Sigmoid colon (tissue), 6 donors: ENCODE measurements at regions not wholly inside any gene's neighbourhood (a gene's known extent, or its start where the extent isn't known, plus 50 kb on each side); places are given as distances from the start of the nearest gene placed in this dataset.

Experiments
- DNase-seq: peaks from one replicate; pipeline ENCODE4 v3.0.0-alpha.2; 2019
- H3K27ac ChIP-seq, 4 donors: fragments of 200-600 bp; sonication (generic); one replicate each; pipeline ENCODE4 v1.5.1; 2016 to 2019; ENCODE audit warnings: mild to moderate bottlenecking in 1 of 4
- H3K27me3 ChIP-seq, 3 donors: fragments of 200-600 bp; sonication (generic); one replicate each; pipeline ENCODE4 v1.5.1; 2019; ENCODE audit warnings: mild to moderate bottlenecking in 1 of 3
- H3K36me3 ChIP-seq, 4 donors: fragments of 200-600 bp; sonication (generic); one replicate each; pipeline ENCODE4 v1.5.1; 2016 to 2019
- H3K4me1 ChIP-seq, 4 donors: fragments of 200-600 bp; sonication (generic); one replicate each; pipeline ENCODE4 v1.5.1; 2017 to 2019
- H3K4me3 ChIP-seq, 4 donors: fragments of 200-600 bp; sonication (generic); one replicate each; pipeline ENCODE4 v1.5.1; 2017 to 2019; ENCODE audit warnings: mild to moderate bottlenecking in 2 of 4, moderate library complexity in 1 of 4
- H3K9me3 ChIP-seq, 4 donors: fragments of 200-600 bp in 3 of 4; sonication (generic) in 3 of 4; one replicate each; pipeline versions ENCODE4 v1.5.1 to v1.6.1; 2013 to 2019
- CTCF ChIP-seq, 4 experiments: fragments of 450-650 bp in 3 of 4; fragments of 200-600 bp in 1 of 4; IDR thresholded peaks; one replicate each; pipeline ENCODE4 v1.5.1; 2016 to 2019; ENCODE audit warnings: antibody characterized with exemption in 4 of 4, mild to moderate bottlenecking in 3 of 4, moderate library complexity in 2 of 4
- EP300 ChIP-seq, 4 donors: sonication (generic); formaldehyde crosslinking; IDR thresholded peaks; one replicate each; pipeline ENCODE4 v1.6.1; 2017; ENCODE audit warnings: antibody characterized with exemption in 4 of 4
- POLR2A ChIP-seq, 2 donors: fragments of 450-650 bp; IDR thresholded peaks; one replicate each; pipeline ENCODE4 v1.6.1; 2016; ENCODE audit warnings: antibody characterized with exemption in 2 of 2, mild to moderate bottlenecking in 2 of 2, moderate library complexity in 2 of 2
- POLR2AphosphoS5 ChIP-seq, 4 donors: sonication (generic); formaldehyde crosslinking; IDR thresholded peaks; one replicate each; pipeline ENCODE4 v1.6.1; 2017; ENCODE audit warnings: antibody characterized with exemption in 4 of 4
- WGBS, 2 donors: extraction: QIAGEN DNeasy Blood & Tissue Kit; methylation state at CpG; one replicate each; pipeline ENCODE4 v1.1.7; 2013; 5-methylcytosine and 5-hydroxymethylcytosine counted together
- intact Hi-C: fragments of 100-400 bp; cut with DNase I; formaldehyde crosslinking; loops from one replicate; pipeline ENCODE4 v1.15.1; 2023
- donor health status: healthy with polysubstance abuse.
- donor health status: healthy.

- H3K4me3 ChIP-seq, result no peak overlapping the region
- H3K4me1 ChIP-seq, result no peaks in the 10 kb centered on the region
- no peaks in the 10 kb centered on the region for H3K27me3 ChIP-seq
- no peak for DNase-seq
- H3K27ac ChIP-seq, result no peak overlapping the region
- intact Hi-C loops, result no loop called here
- TF ChIP-seq EP300 (IDR thresholded peaks at IDR 0.05) (no peak), POLR2A (IDR thresholded peaks at IDR 0.05) (no peak), CTCF (IDR thresholded peaks at IDR 0.05) (no peak), POLR2AphosphoS5 (IDR thresholded peaks at IDR 0.05) (no peak)
- H3K36me3 ChIP-seq, result no peaks in the 10 kb centered on the region
- no peaks in the 10 kb centered on the region for H3K9me3 ChIP-seq
Measured at GRCh38 chr6:51285876-51286275, 467.2 kb downstream of the TFAP2B start.

GRCh38 chr6:51289041-51289440, 470.4 kb downstream of the TFAP2B start:
- H3K9me3 ChIP-seq, result no peaks in the 10 kb centered on the region
- 86 to 90% methylated on average over 3 of the region's 3 CpGs for WGBS, 2 donors
- H3K27ac ChIP-seq, result no peak overlapping the region
- H3K4me3 ChIP-seq, result no peak overlapping the region
- no peaks in the 10 kb centered on the region for H3K36me3 ChIP-seq
- intact Hi-C loops, result no loop called here
- no peaks in the 10 kb centered on the region for H3K27me3 ChIP-seq
- TF ChIP-seq EP300 (IDR thresholded peaks at IDR 0.05) (no peak), CTCF (IDR thresholded peaks at IDR 0.05) (no peak), POLR2AphosphoS5 (IDR thresholded peaks at IDR 0.05) (no peak), POLR2A (IDR thresholded peaks at IDR 0.05) (no peak)
- no peak for DNase-seq
- no peaks in the 10 kb centered on the region for H3K4me1 ChIP-seq

GRCh38 chr6:51292659-51293058, 474.0 kb downstream of the TFAP2B start:
- H3K36me3 ChIP-seq, result no peaks in the 10 kb centered on the region

GRCh38 chr6:51299621-51300380, 481.1 kb downstream of the TFAP2B start:
- no peaks in the 10 kb centered on the region for H3K36me3 ChIP-seq
- TF ChIP-seq POLR2AphosphoS5 (IDR thresholded peaks at IDR 0.05), result no peak
- no peak for TF ChIP-seq POLR2A (IDR thresholded peaks at IDR 0.05)
- TF ChIP-seq EP300 (IDR thresholded peaks at IDR 0.05), result no peak
- no peak for TF ChIP-seq CTCF (IDR thresholded peaks at IDR 0.05)
- H3K9me3 ChIP-seq, result no peaks in the 10 kb centered on the region
- no peak for DNase-seq
- no peaks in the 10 kb centered on the region for H3K27me3 ChIP-seq
- intact Hi-C loops, result no loop called here
- no peak overlapping the region for H3K27ac ChIP-seq
- no peaks in the 10 kb centered on the region for H3K4me1 ChIP-seq
- 92 to 96% methylated on average over 3 of the region's 3 CpGs for WGBS, 2 donors
- no peak overlapping the region for H3K4me3 ChIP-seq

More at GRCh38 chr6:51292659-51293058, 474.0 kb downstream of the TFAP2B start:
- Histone ChIP-seq H3K27ac (no peak overlapping the region), H3K9me3 (no peaks in the 10 kb centered on the region), H3K4me1 (no peaks in the 10 kb centered on the region), H3K4me3 (no peak overlapping the region), H3K27me3 (no peaks in the 10 kb centered on the region)
- intact Hi-C loops, result no loop called here
- TF ChIP-seq CTCF (IDR thresholded peaks at IDR 0.05), result no peak
- no peak for TF ChIP-seq EP300 (IDR thresholded peaks at IDR 0.05)
- TF ChIP-seq POLR2AphosphoS5 (IDR thresholded peaks at IDR 0.05), result no peak
- no peak for TF ChIP-seq POLR2A (IDR thresholded peaks at IDR 0.05)
- no peak for DNase-seq
- WGBS, 2 donors, result 80% methylated on average over 1 of the region's 1 CpG

- no peaks in the 10 kb centered on the region for H3K4me1 ChIP-seq
- intact Hi-C loops, result no loop called here
- no peaks in the 10 kb centered on the region for H3K36me3 ChIP-seq
- H3K27me3 ChIP-seq, result no peaks in the 10 kb centered on the region
- no peak overlapping the region for H3K4me3 ChIP-seq
- H3K27ac ChIP-seq, result no peak overlapping the region
- DNase-seq, result no peak
- no peak for TF ChIP-seq POLR2A (IDR thresholded peaks at IDR 0.05)
- TF ChIP-seq CTCF (IDR thresholded peaks at IDR 0.05), result no peak
- TF ChIP-seq EP300 (IDR thresholded peaks at IDR 0.05), result no peak
- TF ChIP-seq POLR2AphosphoS5 (IDR thresholded peaks at IDR 0.05), result no peak
- H3K9me3 ChIP-seq, result no peaks in the 10 kb centered on the region
Measured at GRCh38 chr6:51300510-51300909, 481.8 kb downstream of the TFAP2B start.
